Activated CD4-positive, alpha-beta T cell treated with anti-CD3 and anti-CD28 coated beads, Interleukin-2, Interleukin-6, amounts not matched to agents 100 ng/mL and 50 ng/mL, durations not matched to agents 16 hours and 8 hours (primary cell): ENCODE measurements at regions not wholly inside any gene's neighbourhood (a gene's known extent, or its start where the extent isn't known, plus 50 kb on each side); places are given as distances from the start of the nearest gene placed in this dataset.
"Not testable (repeated sequence)": the region's sequence is repeated elsewhere in the genome, so short reads cannot be mapped to it uniquely, and the experiment has no call there.

Experiments
- DNase-seq: peaks from one replicate; pipeline ENCODE4 v3.0.0-alpha.2; 2020

- DNase-seq = no peak
These were observed 231.6 kb upstream of the MYLIP start for GRCh38 chr6:15897063-15897876.

DNA sequence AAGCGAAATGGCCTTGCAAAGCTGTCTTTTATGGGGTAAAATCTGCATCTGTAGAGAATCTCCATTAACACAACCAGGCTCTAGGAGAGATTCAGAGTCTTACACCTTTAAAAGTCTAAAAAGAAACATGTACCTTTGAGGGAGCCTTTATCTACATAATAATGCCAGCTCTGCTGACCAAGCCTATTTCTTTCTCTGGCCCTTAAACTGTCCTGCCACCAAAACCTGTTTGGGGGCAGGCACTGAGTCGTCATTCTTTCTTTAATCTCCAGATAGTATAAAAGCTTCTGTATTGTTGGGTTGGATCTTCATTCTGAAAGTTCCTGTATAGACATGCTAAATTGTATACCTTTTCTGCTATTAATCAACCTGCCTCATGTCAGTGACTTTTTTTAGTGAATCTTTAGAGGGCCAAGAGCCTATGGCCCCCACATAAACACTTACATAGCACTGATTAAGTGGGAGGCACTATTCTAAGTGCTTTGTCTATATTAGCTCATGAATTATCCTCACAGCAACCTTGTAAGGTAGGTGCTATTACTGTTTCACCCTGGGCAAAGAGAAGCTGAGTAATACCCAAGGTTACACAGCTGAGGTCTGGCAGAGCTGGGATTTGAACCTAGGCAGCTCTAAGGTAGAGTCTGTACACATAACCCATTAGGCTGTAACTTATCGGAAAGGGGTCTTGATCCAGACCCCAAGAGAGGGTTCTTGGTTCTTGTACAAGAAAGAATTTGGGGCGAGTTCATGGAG lies 232.3 kb upstream of the DTNBP1 start:
- no peak for DNase-seq

GRCh38 chr6:15893556-15894253 lies 230.9 kb upstream of the DTNBP1 start:
- peak; percentile 43 for DNase-seq

GRCh38 chr6:15892369-15892768 lies 229.5 kb upstream of the DTNBP1 start:
- DNase-seq = no peak

GRCh38 chr6:15888798-15889772 lies 226.3 kb upstream of the DTNBP1 start:
- DNase-seq = no peak

DNA sequence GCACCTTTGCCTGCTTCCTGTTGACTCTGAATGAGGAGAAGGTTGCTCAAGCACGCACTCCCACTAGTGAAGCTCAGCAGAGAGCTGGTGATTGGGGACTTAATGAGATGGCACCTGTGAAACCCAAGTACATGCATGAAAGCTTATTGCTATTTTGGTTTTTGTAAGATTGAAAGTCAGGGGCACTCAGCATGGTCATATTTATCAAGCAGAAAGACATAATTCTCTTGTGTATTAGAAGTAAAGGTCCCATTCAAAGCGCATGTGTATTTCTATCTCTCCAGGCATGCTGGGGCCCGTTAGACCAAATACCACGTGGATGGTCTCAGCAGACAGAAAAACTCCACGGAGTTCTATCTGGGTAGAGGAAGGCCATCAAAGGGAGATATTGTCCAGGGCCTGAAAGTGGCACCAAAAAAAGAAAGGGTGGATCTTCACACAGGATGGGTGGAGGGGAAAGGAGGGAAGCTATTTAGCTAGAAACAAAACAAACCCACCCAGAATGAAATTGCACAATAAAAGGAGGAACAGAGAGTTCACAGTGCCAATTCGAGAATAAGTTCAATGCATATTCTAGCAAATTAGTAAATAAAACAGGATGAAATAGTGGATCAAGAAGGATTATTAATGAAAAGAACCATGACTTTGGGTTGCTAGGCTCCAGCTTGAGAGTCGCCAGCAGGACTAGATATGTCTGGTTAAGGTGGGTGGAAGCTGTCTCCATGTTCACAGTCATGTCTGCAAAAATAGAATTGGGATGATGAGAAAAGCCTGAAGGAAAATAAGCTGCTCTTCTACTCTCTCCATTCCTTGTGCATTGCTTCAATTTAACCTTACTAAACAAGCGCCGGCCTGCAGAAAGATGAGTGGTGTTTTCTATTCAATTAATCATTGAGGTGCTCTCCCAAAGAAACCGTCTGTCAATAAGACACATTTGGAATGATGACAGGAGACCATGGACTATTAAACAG lies 224.9 kb upstream of the DTNBP1 start:
- DNase-seq = no peak

DNA sequence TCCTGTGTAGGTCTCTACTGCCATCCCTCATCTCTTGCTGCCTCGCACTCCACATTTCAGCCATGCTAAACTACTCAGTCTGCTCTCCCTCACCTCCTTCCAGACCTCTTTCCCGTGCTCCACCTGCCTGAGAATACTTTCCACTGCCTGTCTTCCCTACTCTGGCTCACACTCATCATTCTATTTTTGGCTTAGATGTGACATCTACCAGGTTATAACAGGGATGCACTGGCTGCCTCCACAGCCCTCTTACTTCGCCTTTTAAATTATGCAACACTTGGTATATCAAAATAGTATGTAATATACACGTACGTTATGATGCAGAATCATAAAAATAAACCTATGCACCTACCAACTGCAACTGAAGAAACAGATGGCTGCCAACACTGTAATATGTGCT lies 222.8 kb upstream of the DTNBP1 start:
- no peak for DNase-seq

GRCh38 chr6:15883593-15883992 lies 220.8 kb upstream of the DTNBP1 start:
- not testable (repeated sequence) for DNase-seq

- DNase-seq = no peak
These were observed 220.1 kb upstream of the DTNBP1 start for GRCh38 chr6:15882915-15883314.

- DNase-seq = no peak
These were observed 219.5 kb upstream of the DTNBP1 start for GRCh38 chr6:15882345-15882744.

DNA sequence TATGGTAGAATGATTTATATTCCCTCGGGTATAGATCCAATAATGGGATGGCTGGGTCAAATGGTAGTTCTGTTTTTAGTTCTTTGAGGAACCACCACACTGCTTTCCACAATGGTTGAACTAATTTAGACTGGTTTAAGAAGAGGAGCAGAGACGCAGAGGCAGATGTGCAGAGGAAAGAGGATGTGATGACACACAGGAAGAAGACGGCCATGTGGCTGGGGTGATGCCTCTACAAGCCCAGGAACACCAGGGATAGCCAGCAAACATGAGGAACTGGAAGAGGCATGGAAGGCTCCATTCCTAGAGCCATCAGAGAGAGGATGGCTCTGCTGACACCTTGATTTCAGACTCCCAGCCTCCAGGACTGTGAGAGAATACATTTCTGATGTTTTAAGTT lies 218.3 kb upstream of the DTNBP1 start:
- DNase-seq = no peak

DNA sequence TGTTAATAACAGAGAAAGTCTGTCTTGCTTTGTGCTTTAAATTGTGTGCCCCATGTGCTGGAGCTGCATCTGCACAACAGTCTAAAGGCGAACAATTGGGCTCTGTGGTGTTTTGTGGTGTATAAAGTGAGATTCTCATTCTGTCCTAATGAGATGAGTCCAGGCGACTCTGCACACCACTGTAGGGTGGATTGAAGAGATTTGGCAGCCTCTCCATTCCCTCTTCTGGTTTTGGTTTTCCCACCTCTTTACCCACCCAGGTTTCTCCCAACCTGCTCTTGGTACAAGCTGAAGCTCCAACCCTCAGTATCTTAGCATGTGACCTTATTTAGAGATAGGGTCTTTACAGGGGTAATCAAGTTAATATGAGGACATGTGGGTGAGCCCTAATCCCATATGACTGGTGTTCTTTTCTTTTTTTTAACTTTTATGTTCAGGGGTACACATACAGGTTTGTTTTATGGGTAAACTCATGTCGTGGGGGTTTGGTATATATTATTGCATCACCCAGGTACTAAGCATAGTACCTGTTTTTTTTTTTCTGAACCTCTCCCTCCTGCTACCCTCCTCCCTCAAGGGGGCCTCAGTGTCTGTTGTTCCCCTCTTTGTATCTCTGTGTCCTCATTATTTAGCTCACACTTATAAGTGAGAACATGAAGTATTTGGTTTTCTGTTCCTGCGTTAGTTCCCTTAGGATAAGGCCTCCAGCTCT lies 217.6 kb upstream of the DTNBP1 start:
- DNase-seq = no peak

DNA sequence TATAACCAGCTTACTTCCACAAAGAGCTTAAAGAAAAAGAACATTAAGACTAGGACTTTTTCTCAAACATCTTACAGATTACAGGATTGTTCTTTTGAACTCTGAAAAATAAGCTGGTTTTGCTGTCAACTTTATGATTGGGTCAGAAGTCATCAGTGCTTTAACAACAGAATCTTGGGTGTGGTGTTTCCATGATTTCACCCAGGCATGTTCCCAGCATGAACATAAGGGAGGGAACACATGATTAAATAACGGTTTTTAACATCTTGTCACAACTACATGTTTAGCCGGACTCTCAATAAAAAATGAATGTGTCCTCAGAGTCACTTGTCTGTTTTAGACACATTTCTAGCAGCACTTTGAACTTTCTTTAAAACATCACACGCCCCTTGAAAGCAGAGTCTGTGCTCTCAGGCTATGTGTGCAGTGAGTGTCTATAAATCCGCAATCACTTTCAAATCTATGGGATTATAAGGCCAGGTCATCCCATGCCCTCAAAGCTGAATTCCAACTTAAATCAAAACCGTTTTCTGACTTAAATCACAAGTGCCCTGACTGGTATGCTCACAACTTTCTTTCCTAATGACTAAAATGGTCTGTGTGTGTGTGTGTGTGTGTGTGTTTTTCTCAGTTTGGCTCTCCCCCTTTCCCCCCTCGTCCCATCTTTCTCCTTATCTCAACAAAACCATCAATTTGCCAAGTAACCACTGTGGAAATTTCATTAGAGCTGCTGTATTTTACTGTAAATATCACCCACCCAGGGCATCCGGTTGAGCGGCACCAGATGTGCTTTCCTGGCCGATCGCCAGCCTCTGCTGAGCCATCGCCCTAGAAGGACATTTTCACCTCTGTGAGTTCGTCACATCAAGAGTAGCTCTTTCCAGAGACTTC lies 216.8 kb upstream of the DTNBP1 start:
- DNase-seq = peak; percentile 79

- DNase-seq = no peak
These were observed 214.4 kb upstream of the DTNBP1 start for GRCh38 chr6:15877231-15877630.

DNA sequence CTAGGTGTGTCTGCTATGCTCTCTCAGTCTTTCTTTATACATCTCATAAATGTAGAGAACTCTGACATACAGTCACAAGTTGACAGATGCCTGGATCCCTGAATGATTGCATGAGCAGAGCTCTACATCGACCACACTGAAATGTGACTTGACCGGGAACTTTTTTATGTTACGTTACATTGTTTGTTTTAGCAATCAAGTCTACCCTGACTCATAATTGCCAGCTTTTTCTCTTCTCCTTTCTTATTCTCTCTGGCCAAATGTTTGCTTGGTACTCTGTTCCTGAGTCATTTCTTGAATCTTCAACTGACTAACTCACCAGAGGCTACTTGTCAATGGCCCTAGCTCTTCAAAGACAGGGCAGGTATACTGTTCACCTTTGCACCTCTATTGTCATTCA lies 213.6 kb upstream of the DTNBP1 start:
- DNase-seq = peak; percentile 80

DNA sequence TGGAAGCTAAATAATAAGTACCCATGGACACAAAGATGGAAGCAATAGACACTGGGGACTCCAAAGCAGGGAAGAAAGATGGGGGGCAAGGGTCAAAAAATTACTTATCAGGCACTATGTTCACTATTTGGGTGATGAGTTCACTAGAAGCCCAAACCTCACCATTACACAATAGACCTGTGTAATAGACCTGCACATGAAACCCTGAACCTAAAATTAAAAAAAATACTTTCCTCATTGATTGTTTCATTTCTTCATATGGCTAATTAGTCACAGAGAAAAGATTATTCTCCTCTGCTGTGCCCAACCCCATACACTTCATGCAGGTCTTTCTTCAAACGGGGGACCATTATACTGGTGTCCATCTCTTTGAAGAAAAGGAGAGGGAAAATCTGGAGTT lies 213.0 kb upstream of the DTNBP1 start:
- DNase-seq = no peak

GRCh38 chr6:15874821-15875220 lies 212.0 kb upstream of the DTNBP1 start:
- DNase-seq = no peak

DNA sequence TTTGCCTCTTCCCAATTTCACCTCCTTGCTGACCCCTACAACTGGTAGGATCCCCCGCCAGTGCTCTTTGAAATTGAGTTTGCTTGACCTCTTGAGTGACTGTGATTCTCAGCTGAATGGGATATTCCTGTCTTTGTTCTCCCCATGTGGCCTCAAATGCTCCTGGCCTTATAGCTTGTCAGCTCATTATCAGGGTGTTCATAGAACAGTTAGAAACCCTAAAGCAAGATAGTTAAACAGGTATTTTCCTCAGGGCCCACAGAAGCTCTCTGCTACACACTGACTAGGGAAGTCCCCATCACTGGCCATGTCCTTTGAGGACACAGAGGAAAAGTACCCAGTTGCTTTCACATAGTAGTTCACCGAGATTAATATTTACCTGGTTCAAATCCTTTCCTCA lies 211.5 kb upstream of the DTNBP1 start:
- DNase-seq = no peak
